Ishikawa (cell line): ENCODE measurements at regions not wholly inside any gene's neighbourhood (a gene's known extent, or its start where the extent isn't known, plus 50 kb on each side); places are given as distances from the start of the nearest gene placed in this dataset.

Source experiments
- CEBPB ChIP-seq: IDR thresholded peaks from 2 replicates; pipeline ENCODE4 v1.6.1; 2012
- CREB1 ChIP-seq: IDR thresholded peaks from 2 replicates; pipeline ENCODE4 v1.6.1; 2012; ENCODE audit warnings: low read depth
- EGR1 ChIP-seq: IDR thresholded peaks from 2 replicates; pipeline ENCODE4 v1.6.1; 2012
- EP300 ChIP-seq: IDR thresholded peaks from 2 replicates; pipeline ENCODE4 v1.6.1; 2012; ENCODE audit warnings: borderline replicate concordance
- FOXM1 ChIP-seq: IDR thresholded peaks from 2 replicates; pipeline ENCODE4 v1.6.1; 2012; ENCODE audit warnings: low read depth, borderline replicate concordance
- MAX ChIP-seq: IDR thresholded peaks from 2 replicates; pipeline ENCODE4 v1.6.1; 2012
- NFIC ChIP-seq: IDR thresholded peaks from 2 replicates; pipeline ENCODE4 v1.6.1; 2012
- RAD21 ChIP-seq: IDR thresholded peaks from 2 replicates; pipeline ENCODE4 v1.6.1; 2012; ENCODE audit warnings: low read depth
- REST ChIP-seq: IDR thresholded peaks from 2 replicates; pipeline ENCODE4 v1.6.1; 2012; ENCODE audit warnings: low read depth, mild to moderate bottlenecking
- TAF1 ChIP-seq: IDR thresholded peaks from 2 replicates; pipeline ENCODE4 v1.6.1; 2012; ENCODE audit warnings: low read depth, mild to moderate bottlenecking
- TCF12 ChIP-seq: IDR thresholded peaks from 2 replicates; pipeline ENCODE4 v1.6.1; 2012; ENCODE audit warnings: low read depth
- TEAD4 ChIP-seq: IDR thresholded peaks from 2 replicates; pipeline ENCODE4 v1.6.1; 2012
- USF1 ChIP-seq: IDR thresholded peaks from 2 replicates; pipeline ENCODE4 v1.6.1; 2012
- YY1 ChIP-seq: IDR thresholded peaks from 2 replicates; pipeline ENCODE4 v1.6.1; 2012; ENCODE audit warnings: low read depth
- ZBTB7A ChIP-seq: IDR thresholded peaks from 2 replicates; pipeline ENCODE4 v1.6.1; 2012; ENCODE audit warnings: low read depth

GRCh38 chr1:17886838-17887441 is 131.8 kb downstream of the ACTL8 start:
- TF ChIP-seq FOXM1 (no peak), CREB1 (no peak), USF1 (no peak), TEAD4 (no peak)

- TF ChIP-seq FOXM1, result no peak
- no peak for TF ChIP-seq RAD21
- no peak for TF ChIP-seq USF1
- TF ChIP-seq TAF1, result no peak
- TF ChIP-seq MAX, result no peak
- TF ChIP-seq NFIC, result no peak
- no peak for TF ChIP-seq TEAD4
- TF ChIP-seq REST, result no peak
- no peak for TF ChIP-seq CREB1
- no peak for TF ChIP-seq EGR1
- TF ChIP-seq EP300, result no peak
- no peak for TF ChIP-seq CEBPB
- TF ChIP-seq YY1, result no peak
- TF ChIP-seq TCF12, result no peak
- no peak for TF ChIP-seq ZBTB7A
Measured at GRCh38 chr1:17887661-17888371, 132.7 kb downstream of the ACTL8 start.

GRCh38 chr1:17890056-17890814 is 135.1 kb downstream of the ACTL8 start:
- TF ChIP-seq EGR1 (no peak), RAD21 (no peak), CREB1 (no peak), TCF12 (no peak), REST (no peak), TEAD4 (no peak), EP300 (no peak), ZBTB7A (no peak)

- TF ChIP-seq USF1 (no peak), RAD21 (no peak)
Measured at GRCh38 chr1:17890815-17891191, 135.7 kb downstream of the ACTL8 start.

- no peak for TF ChIP-seq YY1
- no peak for TF ChIP-seq FOXM1
Measured at GRCh38 chr1:17891205-17892110, 136.3 kb downstream of the ACTL8 start.

- TF ChIP-seq CREB1, result no peak
- no peak for TF ChIP-seq EP300
Measured at GRCh38 chr1:17892225-17892624, 137.1 kb downstream of the ACTL8 start.
